Lower leg skin (tissue), 3 donors: ENCODE measurements at regions not wholly inside any gene's neighbourhood (a gene's known extent, or its start where the extent isn't known, plus 50 kb on each side); places are given as distances from the start of the nearest gene placed in this dataset.

Experiments used
- CTCF ChIP-seq, 3 donors: fragments of 450-650 bp; IDR thresholded peaks; one replicate each; pipeline ENCODE4 v1.5.1; 2016; ENCODE audit warnings: antibody characterized with exemption in 3 of 3, mild to moderate bottlenecking in 3 of 3, moderate library complexity in 2 of 3
- POLR2A ChIP-seq, 2 donors: fragments of 450-650 bp; IDR thresholded peaks; one replicate each; pipeline ENCODE4 v1.6.1; 2016 to 2017; ENCODE audit warnings: antibody characterized with exemption in 2 of 2, mild to moderate bottlenecking in 1 of 2, moderate library complexity in 1 of 2

- TF ChIP-seq CTCF (IDR thresholded peaks at IDR 0.05): no peak
- TF ChIP-seq POLR2A (IDR thresholded peaks at IDR 0.05): no peak
Measured at GRCh38 chr20:63126876-63127699, 88.8 kb downstream of the YTHDF1 start.
